AG09319 (cell line): ENCODE measurements at regions not wholly inside any gene's neighbourhood (a gene's known extent, or its start where the extent isn't known, plus 50 kb on each side); places are given as distances from the start of the nearest gene placed in this dataset.

Experiments used
- DNase-seq: peaks from one replicate; pipeline ENCODE4 v3.0.0-alpha.2; 2010; ENCODE audit warnings: low read depth; ENCODE audit errors: extremely low read depth
- CTCF ChIP-seq: IDR thresholded peaks from 2 replicates; pipeline ENCODE4 v1.5.1; 2011; ENCODE audit warnings: low read depth, mild to moderate bottlenecking, inconsistent platforms, low read length, moderate library complexity

- DNase-seq, result no peak
- TF ChIP-seq CTCF, result no peak
Observed at GRCh38 chr7:115658223-115658622, 372.3 kb downstream of the TFEC start.

GRCh38 chr7:115654384-115655214 is 376.0 kb downstream of the TFEC start:
- DNase-seq, result no peak

GRCh38 chr7:115649429-115649828 is 381.1 kb downstream of the TFEC start:
- DNase-seq, result no peak
- TF ChIP-seq CTCF, result no peak

More at GRCh38 chr7:115654384-115655214, 376.0 kb downstream of the TFEC start:
- TF ChIP-seq CTCF, result no peak

- TF ChIP-seq CTCF, result no peak
- no peak for DNase-seq
Observed at GRCh38 chr7:115647712-115648111, 382.9 kb downstream of the TFEC start.

- no peak for DNase-seq
- no peak for TF ChIP-seq CTCF
Observed at GRCh38 chr7:115642194-115642593, 388.4 kb downstream of the TFEC start.

GRCh38 chr7:115638853-115639252 is 391.7 kb downstream of the TFEC start:
- TF ChIP-seq CTCF, result no peak
- DNase-seq, result no peak

GRCh38 chr7:115637128-115637527 is 393.4 kb downstream of the TFEC start:
- no peak for DNase-seq
- no peak for TF ChIP-seq CTCF
